Keratinocyte (primary cell): ENCODE measurements at regions not wholly inside any gene's neighbourhood (a gene's known extent, or its start where the extent isn't known, plus 50 kb on each side); places are given as distances from the start of the nearest gene placed in this dataset.

ENCODE experiments used
- DNase-seq: peaks from one replicate; pipeline ENCODE4 v3.0.0-alpha.2; 2011; ENCODE audit warnings: low read depth, missing footprints, low spot score
- FAIRE-seq: peaks from 2 replicates; lab custom pipeline; 2011; peaks lifted over from hg19 to GRCh38; lab: Jason Lieb, UNC
- H2AFZ ChIP-seq: 2 replicates; pipeline ENCODE4 v1.6.0; 2012; ENCODE audit warnings: low read length, control low read depth, inconsistent platforms; ENCODE audit not compliant: control insufficient read depth
- H3K27ac ChIP-seq: 2 replicates; pipeline ENCODE4 v1.5.1; 2011; ENCODE audit warnings: low read length; ENCODE audit not compliant: control insufficient read depth, insufficient read depth
- H3K27me3 ChIP-seq: 3 replicates; pipeline ENCODE4 v1.6.0; 2011; ENCODE audit warnings: low read length; ENCODE audit not compliant: control insufficient read depth, insufficient read depth; ENCODE audit errors: extremely low read depth
- H3K36me3 ChIP-seq, 2 experiments: 2 replicates in 1 of 2; 3 replicates in 1 of 2; pipeline ENCODE4 v1.5.1; 2011; ENCODE audit warnings: low read length in 2 of 2, mild to moderate bottlenecking in 1 of 2; ENCODE audit not compliant: control insufficient read depth in 2 of 2, insufficient read depth in 2 of 2; ENCODE audit errors: extremely low read depth in 1 of 2
- H3K4me1 ChIP-seq: 3 replicates; pipeline ENCODE4 v1.5.1; 2011; ENCODE audit warnings: low read length; ENCODE audit not compliant: control insufficient read depth, insufficient read depth; ENCODE audit errors: extremely low read depth
- H3K4me2 ChIP-seq: 3 replicates; pipeline ENCODE4 v1.6.0; 2011; ENCODE audit warnings: low read depth, low read length; ENCODE audit not compliant: control insufficient read depth, insufficient read depth; ENCODE audit errors: extremely low read depth
- H3K4me3 ChIP-seq, 3 experiments: fragments of 200-600 bp in 1 of 3; sonication (generic) in 1 of 3; 2 replicates in 2 of 3; 3 replicates in 1 of 3; pipeline ENCODE4 v1.5.1; 2011 to 2016; ENCODE audit warnings: low read length in 3 of 3, mild to moderate bottlenecking in 3 of 3, control low read depth in 2 of 3, inconsistent platforms in 1 of 3, low read depth in 1 of 3, mixed read lengths in 1 of 3, mixed run types in 1 of 3, moderate library complexity in 1 of 3; ENCODE audit not compliant: control insufficient read depth in 2 of 3, insufficient read depth in 2 of 3; ENCODE audit errors: extremely low read depth in 1 of 3
- H3K79me2 ChIP-seq: 2 replicates; pipeline ENCODE4 v1.6.0; 2012; ENCODE audit warnings: low read length; ENCODE audit not compliant: control insufficient read depth, insufficient read depth
- H3K9ac ChIP-seq: 3 replicates; pipeline ENCODE4 v1.6.0; 2011; ENCODE audit warnings: low read length; ENCODE audit not compliant: control insufficient read depth, insufficient read depth; ENCODE audit errors: extremely low read depth
- H3K9me1 ChIP-seq: 3 replicates; pipeline ENCODE4 v1.6.0; 2011; ENCODE audit warnings: low read length; ENCODE audit not compliant: control insufficient read depth, insufficient read depth; ENCODE audit errors: extremely low read depth
- H3K9me3 ChIP-seq: 2 replicates; pipeline ENCODE4 v1.5.1; 2012; ENCODE audit warnings: low read depth, low read length; ENCODE audit not compliant: control insufficient read depth
- H4K20me1 ChIP-seq: 3 replicates; pipeline ENCODE4 v1.6.0; 2011; ENCODE audit warnings: low read length; ENCODE audit not compliant: control insufficient read depth, insufficient read depth; ENCODE audit errors: extremely low read depth
- EZH2 ChIP-seq: IDR thresholded peaks from one replicate; pipeline ENCODE4 v1.6.1; 2012; ENCODE audit warnings: inconsistent platforms, mild to moderate bottlenecking, low read length, moderate library complexity
- dilution Hi-C: fragments of 300-500 bp; cut with MboI; formaldehyde crosslinking; loops from one replicate; pipeline ENCODE4 v1.7.0; 2020; ENCODE audit warnings: low sequenced_read_pairs; ENCODE audit not compliant: extremely low pct_ligation_motif_present
- TF ChIP-seq, protein P1 (sequence below), 3 experiments: IDR thresholded peaks in 1 of 3; conservative IDR thresholded peaks in 1 of 3; optimal IDR thresholded peaks in 1 of 3; 2 replicates in 2 of 3; 3 replicates in 1 of 3; pipeline versions ENCODE3 to v1.5.1; 2011; ENCODE audit warnings: low read length in 3 of 3, mild to moderate bottlenecking in 3 of 3, moderate library complexity in 2 of 3, control low read depth in 1 of 3, inconsistent platforms in 1 of 3; ENCODE audit not compliant: insufficient read depth in 2 of 3; ENCODE audit errors: extremely low read depth in 1 of 3

DNA sequence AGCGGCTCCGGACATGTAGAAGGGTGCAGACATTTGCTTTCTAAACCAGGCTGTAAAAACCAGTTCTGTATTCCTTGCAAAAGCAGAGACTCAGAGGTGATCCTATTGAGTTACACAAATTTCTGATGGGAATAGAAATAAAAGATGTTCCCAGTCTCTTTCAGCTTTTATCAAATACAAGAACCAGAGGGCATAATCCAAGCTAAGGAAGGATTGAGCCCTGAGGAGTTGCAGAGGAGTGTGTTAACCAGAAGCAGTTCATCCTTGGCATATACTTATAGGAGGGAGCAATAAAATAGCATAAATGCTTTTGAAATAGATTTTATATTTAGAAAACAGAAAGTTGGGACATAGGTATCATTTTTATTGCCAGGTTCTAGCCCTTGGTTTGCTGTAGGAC is 75.3 kb downstream of the KIF4B start:
- no peaks in the 10 kb centered on the region for H3K9me3 ChIP-seq
- TF ChIP-seq EZH2 = no peak
- TF ChIP-seq, protein P1, sequence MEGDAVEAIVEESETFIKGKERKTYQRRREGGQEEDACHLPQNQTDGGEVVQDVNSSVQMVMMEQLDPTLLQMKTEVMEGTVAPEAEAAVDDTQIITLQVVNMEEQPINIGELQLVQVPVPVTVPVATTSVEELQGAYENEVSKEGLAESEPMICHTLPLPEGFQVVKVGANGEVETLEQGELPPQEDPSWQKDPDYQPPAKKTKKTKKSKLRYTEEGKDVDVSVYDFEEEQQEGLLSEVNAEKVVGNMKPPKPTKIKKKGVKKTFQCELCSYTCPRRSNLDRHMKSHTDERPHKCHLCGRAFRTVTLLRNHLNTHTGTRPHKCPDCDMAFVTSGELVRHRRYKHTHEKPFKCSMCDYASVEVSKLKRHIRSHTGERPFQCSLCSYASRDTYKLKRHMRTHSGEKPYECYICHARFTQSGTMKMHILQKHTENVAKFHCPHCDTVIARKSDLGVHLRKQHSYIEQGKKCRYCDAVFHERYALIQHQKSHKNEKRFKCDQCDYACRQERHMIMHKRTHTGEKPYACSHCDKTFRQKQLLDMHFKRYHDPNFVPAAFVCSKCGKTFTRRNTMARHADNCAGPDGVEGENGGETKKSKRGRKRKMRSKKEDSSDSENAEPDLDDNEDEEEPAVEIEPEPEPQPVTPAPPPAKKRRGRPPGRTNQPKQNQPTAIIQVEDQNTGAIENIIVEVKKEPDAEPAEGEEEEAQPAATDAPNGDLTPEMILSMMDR (optimal IDR thresholded peaks at IDR 0.05 in 1 of 3, IDR thresholded peaks at IDR 0.05 in 1 of 3, conservative IDR thresholded peaks at IDR 0.05 in 1 of 3; ENCODE audit: extremely low read depth in 1 of 3, insufficient read depth in 2 of 3, low read length in 3 of 3) = no peak
- dilution Hi-C loops = no loop called here
- DNase-seq = no peak
- H3K9me1 ChIP-seq = no peaks in the 10 kb centered on the region
- no peaks in the 10 kb centered on the region for H3K79me2 ChIP-seq
- no peak overlapping the region for H3K4me3 ChIP-seq
- no peak overlapping the region for H3K27ac ChIP-seq
- H4K20me1 ChIP-seq = no peaks in the 10 kb centered on the region
- no peak for FAIRE-seq
- no peaks in the 10 kb centered on the region for H3K27me3 ChIP-seq
- peaks cover 57% of the 10 kb centered on the region for H3K4me1 ChIP-seq
- no peak overlapping the region for H3K4me2 ChIP-seq
- H2AFZ ChIP-seq = no peak overlapping the region
- H3K36me3 ChIP-seq = no peaks in the 10 kb centered on the region
- H3K9ac ChIP-seq = no peak overlapping the region

DNA sequence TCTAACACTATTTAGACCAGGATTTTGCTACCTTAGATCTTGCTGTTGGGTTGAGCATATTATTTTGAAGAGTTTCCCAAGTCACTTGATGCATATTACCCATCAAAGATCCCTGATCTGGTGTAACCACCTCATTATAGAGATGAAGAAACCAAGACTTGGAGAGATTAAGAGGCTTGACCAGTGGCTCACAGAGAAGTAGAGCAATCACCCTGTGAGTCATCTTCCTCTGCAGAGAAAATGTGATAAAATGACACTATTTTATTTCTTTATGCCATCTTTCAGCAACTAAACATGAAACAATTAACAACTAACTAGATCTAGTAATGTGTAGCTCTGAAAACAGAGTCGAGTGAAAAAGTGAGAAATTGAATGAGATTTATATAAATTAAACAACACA is 76.1 kb downstream of the KIF4B start:
- Histone ChIP-seq H3K4me3 (no peak overlapping the region), H3K36me3 (no peaks in the 10 kb centered on the region), H3K27ac (no peak overlapping the region), H3K4me1 (peaks cover 54% of the 10 kb centered on the region), H4K20me1 (no peaks in the 10 kb centered on the region), H3K9me3 (no peaks in the 10 kb centered on the region), H2AFZ (no peak overlapping the region), H3K79me2 (no peaks in the 10 kb centered on the region), H3K9ac (no peak overlapping the region), H3K9me1 (no peaks in the 10 kb centered on the region), H3K27me3 (no peaks in the 10 kb centered on the region), H3K4me2 (no peak overlapping the region)
- dilution Hi-C loops = no loop called here
- no peak for TF ChIP-seq EZH2
- TF ChIP-seq, protein P1 (optimal IDR thresholded peaks at IDR 0.05 in 1 of 3, IDR thresholded peaks at IDR 0.05 in 1 of 3, conservative IDR thresholded peaks at IDR 0.05 in 1 of 3; ENCODE audit: extremely low read depth in 1 of 3, insufficient read depth in 2 of 3, low read length in 3 of 3) = no peak
- DNase-seq (no peak), FAIRE-seq (no peak)
